ENCODE measurements at regions not wholly inside any gene's neighbourhood (a gene's known extent, or its start where the extent isn't known, plus 50 kb on each side); places are given as distances from the start of the nearest gene placed in this dataset.

- no peak for TF ChIP-seq CTCF (IDR thresholded peaks at IDR 0.05)
- TF ChIP-seq EZH2phosphoT487 (IDR thresholded peaks at IDR 0.05) = no peak
Measured at GRCh38 chr2:207248702-207249377, 83.1 kb upstream of the KLF7 start.

Data from neural progenitor cell (in vitro differentiated cells).